ENCODE measurements at regions not wholly inside any gene's neighbourhood (a gene's known extent, or its start where the extent isn't known, plus 50 kb on each side); places are given as distances from the start of the nearest gene placed in this dataset.

GRCh38 chr4:174170906-174171305 lies 112.6 kb downstream of the FBXO8 start:
- Histone ChIP-seq H3K4me1 (no peaks in the 10 kb centered on the region), H3K27ac (no peak overlapping the region), H3K27me3 (no peaks in the 10 kb centered on the region), H3K36me3 (no peaks in the 10 kb centered on the region), H3K4me3 (no peak overlapping the region), H3K9me3 (no peaks in the 10 kb centered on the region)
- no peak for DNase-seq
- TF ChIP-seq CTCF (IDR thresholded peaks at IDR 0.05), result no peak
- intact Hi-C loops (cut with DNase I; ENCODE audit: low total_unique reads), result no loop called here

- H3K4me1 ChIP-seq, result no peaks in the 10 kb centered on the region
- no peak overlapping the region for H3K4me3 ChIP-seq
- H3K9me3 ChIP-seq, result no peaks in the 10 kb centered on the region
- intact Hi-C loops (cut with DNase I; ENCODE audit: low total_unique reads), result no loop called here
- H3K36me3 ChIP-seq, result no peaks in the 10 kb centered on the region
- no peak for TF ChIP-seq CTCF (IDR thresholded peaks at IDR 0.05)
- no peak for DNase-seq
- no peaks in the 10 kb centered on the region for H3K27me3 ChIP-seq
- H3K27ac ChIP-seq, result no peak overlapping the region
Measured at GRCh38 chr4:174170091-174170490, 113.4 kb downstream of the FBXO8 start.

GRCh38 chr4:174157106-174157607 lies 126.3 kb downstream of the FBXO8 start:
- no peaks in the 10 kb centered on the region for H3K27me3 ChIP-seq
- H3K27ac ChIP-seq, result no peak overlapping the region
- H3K9me3 ChIP-seq, result no peaks in the 10 kb centered on the region
- DNase-seq, result no peak
- H3K4me1 ChIP-seq, result no peaks in the 10 kb centered on the region
- no peak overlapping the region for H3K4me3 ChIP-seq
- intact Hi-C loops (cut with DNase I; ENCODE audit: low total_unique reads), result loop anchor here (5.0 kb wide), 1 partner anchor 650 kb away; no protein-coding TSS in a partner anchor
- no peak for TF ChIP-seq CTCF (IDR thresholded peaks at IDR 0.05)
- no peaks in the 10 kb centered on the region for H3K36me3 ChIP-seq

GRCh38 chr4:174156239-174156826 lies 127.1 kb downstream of the FBXO8 start:
- no peak overlapping the region for H3K4me3 ChIP-seq
- intact Hi-C loops (cut with DNase I; ENCODE audit: low total_unique reads), result loop anchor here (5.0 kb wide), 1 partner anchor 649 kb away; no protein-coding TSS in a partner anchor

GRCh38 chr4:174154215-174154854 lies 129.1 kb downstream of the FBXO8 start:
- no peaks in the 10 kb centered on the region for H3K27me3 ChIP-seq
- no peak for TF ChIP-seq CTCF (IDR thresholded peaks at IDR 0.05)
- no peaks in the 10 kb centered on the region for H3K36me3 ChIP-seq
- no peak overlapping the region for H3K27ac ChIP-seq
- intact Hi-C loops (cut with DNase I; ENCODE audit: low total_unique reads), result no loop called here
- DNase-seq, result no peak
- H3K4me1 ChIP-seq, result no peaks in the 10 kb centered on the region
- H3K9me3 ChIP-seq, result no peaks in the 10 kb centered on the region
- H3K4me3 ChIP-seq, result peak overlapping the region; percentile 27 to 36

More at GRCh38 chr4:174156239-174156826, 127.1 kb downstream of the FBXO8 start:
- peak; percentile 43 to 59 for TF ChIP-seq CTCF (IDR thresholded peaks at IDR 0.05)
- Histone ChIP-seq H3K27ac (no peak overlapping the region), H3K27me3 (no peaks in the 10 kb centered on the region), H3K4me1 (no peaks in the 10 kb centered on the region), H3K36me3 (no peaks in the 10 kb centered on the region), H3K9me3 (no peaks in the 10 kb centered on the region)
- DNase-seq, result no peak
